CD4-positive, alpha-beta T cell treated with Interleukin-6 at 100 ng/mL for 8 hours (primary cell): ENCODE measurements at regions not wholly inside any gene's neighbourhood (a gene's known extent, or its start where the extent isn't known, plus 50 kb on each side); places are given as distances from the start of the nearest gene placed in this dataset.

ENCODE experiments used
- DNase-seq: peaks from one replicate; pipeline ENCODE4 v3.0.0-alpha.2; 2020; ENCODE audit warnings: mixed read lengths, low spot score

- DNase-seq, result no peak
These were observed 75.5 kb upstream of the SALL3 start for GRCh38 chr18:78904179-78904531.

- DNase-seq, result no peak
These were observed 74.3 kb upstream of the SALL3 start for GRCh38 chr18:78905334-78905733.

- no peak for DNase-seq
These were observed 73.6 kb upstream of the SALL3 start for GRCh38 chr18:78906066-78906465.

GRCh38 chr18:78908462-78909260, 71.0 kb upstream of the SALL3 start:
- DNase-seq, result no peak

GRCh38 chr18:78911751-78912283, 67.8 kb upstream of the SALL3 start:
- DNase-seq, result no peak

- no peak for DNase-seq
These were observed 67.3 kb upstream of the SALL3 start for GRCh38 chr18:78912336-78912735.

GRCh38 chr18:78912844-78913243, 66.8 kb upstream of the SALL3 start:
- DNase-seq, result no peak

- DNase-seq, result no peak
These were observed 66.2 kb upstream of the SALL3 start for GRCh38 chr18:78913395-78913794.

GRCh38 chr18:78913830-78914231, 65.8 kb upstream of the SALL3 start:
- no peak for DNase-seq

GRCh38 chr18:78914249-78914935, 65.2 kb upstream of the SALL3 start:
- DNase-seq, result no peak

- DNase-seq, result no peak
These were observed 64.1 kb upstream of the SALL3 start for GRCh38 chr18:78915446-78916008.

GRCh38 chr18:78918707-78919106, 60.9 kb upstream of the SALL3 start:
- no peak for DNase-seq

GRCh38 chr18:78919956-78920355, 59.7 kb upstream of the SALL3 start:
- DNase-seq, result no peak

- DNase-seq, result no peak
These were observed 59.0 kb upstream of the SALL3 start for GRCh38 chr18:78920456-78921138.

- no peak for DNase-seq
These were observed 56.8 kb upstream of the SALL3 start for GRCh38 chr18:78922856-78923255.

GRCh38 chr18:78924301-78924700, 55.3 kb upstream of the SALL3 start:
- no peak for DNase-seq

GRCh38 chr18:78924786-78925540, 54.7 kb upstream of the SALL3 start:
- DNase-seq, result no peak

- no peak for DNase-seq
These were observed 53.9 kb upstream of the SALL3 start for GRCh38 chr18:78925557-78926242.

- DNase-seq, result no peak
These were observed 53.4 kb upstream of the SALL3 start for GRCh38 chr18:78926243-78926615.

- no peak for DNase-seq
These were observed 52.5 kb upstream of the SALL3 start for GRCh38 chr18:78927156-78927555.

GRCh38 chr18:78927616-78928015, 52.0 kb upstream of the SALL3 start:
- no peak for DNase-seq
